ENCODE measurements at regions not wholly inside any gene's neighbourhood (a gene's known extent, or its start where the extent isn't known, plus 50 kb on each side); places are given as distances from the start of the nearest gene placed in this dataset.

DNA sequence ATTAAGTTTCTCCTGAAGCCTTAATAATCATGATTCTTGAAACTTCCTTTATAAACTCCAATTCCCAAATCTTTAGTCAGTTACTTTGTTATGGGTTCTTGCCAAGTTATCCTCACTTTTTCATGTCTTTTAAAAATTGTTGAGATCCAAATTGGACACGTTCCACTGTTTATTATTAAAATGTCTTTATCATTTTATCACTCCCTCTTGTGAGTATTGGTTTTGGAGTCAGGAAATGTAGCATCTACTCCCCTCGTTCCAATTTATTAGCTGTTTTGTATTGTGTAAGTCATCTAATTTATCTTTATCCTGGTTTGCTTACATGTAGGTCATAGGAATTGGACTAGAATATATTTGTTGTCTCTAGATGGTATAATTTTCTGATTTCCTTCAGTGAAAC, 213.1 kb upstream of the SLC39A10 start:
- DNase-seq (ENCODE audit: low spot score) (no peak), ATAC-seq (no peak)
- no peaks in the 10 kb centered on the region for H3K27me3 Mint-ChIP-seq (ENCODE audit: low read depth)
- no peak overlapping the region for H3K27ac Mint-ChIP-seq
- 0 out of 2 replicates have a peak, but pooled peaks cover 5% of the 10 kb centered on the region for H3K4me1 Mint-ChIP-seq
- ChIA-PET CTCF (no interaction called here), POLR2A (no interaction called here)
- H3K9me3 Mint-ChIP-seq = peaks cover 21% of the 10 kb centered on the region
- no peaks in the 10 kb centered on the region for H3K36me3 Mint-ChIP-seq
- no peak overlapping the region for H3K4me3 Mint-ChIP-seq
- TF ChIP-seq, protein P1, sequence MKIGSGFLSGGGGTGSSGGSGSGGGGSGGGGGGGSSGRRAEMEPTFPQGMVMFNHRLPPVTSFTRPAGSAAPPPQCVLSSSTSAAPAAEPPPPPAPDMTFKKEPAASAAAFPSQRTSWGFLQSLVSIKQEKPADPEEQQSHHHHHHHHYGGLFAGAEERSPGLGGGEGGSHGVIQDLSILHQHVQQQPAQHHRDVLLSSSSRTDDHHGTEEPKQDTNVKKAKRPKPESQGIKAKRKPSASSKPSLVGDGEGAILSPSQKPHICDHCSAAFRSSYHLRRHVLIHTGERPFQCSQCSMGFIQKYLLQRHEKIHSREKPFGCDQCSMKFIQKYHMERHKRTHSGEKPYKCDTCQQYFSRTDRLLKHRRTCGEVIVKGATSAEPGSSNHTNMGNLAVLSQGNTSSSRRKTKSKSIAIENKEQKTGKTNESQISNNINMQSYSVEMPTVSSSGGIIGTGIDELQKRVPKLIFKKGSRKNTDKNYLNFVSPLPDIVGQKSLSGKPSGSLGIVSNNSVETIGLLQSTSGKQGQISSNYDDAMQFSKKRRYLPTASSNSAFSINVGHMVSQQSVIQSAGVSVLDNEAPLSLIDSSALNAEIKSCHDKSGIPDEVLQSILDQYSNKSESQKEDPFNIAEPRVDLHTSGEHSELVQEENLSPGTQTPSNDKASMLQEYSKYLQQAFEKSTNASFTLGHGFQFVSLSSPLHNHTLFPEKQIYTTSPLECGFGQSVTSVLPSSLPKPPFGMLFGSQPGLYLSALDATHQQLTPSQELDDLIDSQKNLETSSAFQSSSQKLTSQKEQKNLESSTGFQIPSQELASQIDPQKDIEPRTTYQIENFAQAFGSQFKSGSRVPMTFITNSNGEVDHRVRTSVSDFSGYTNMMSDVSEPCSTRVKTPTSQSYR (CRISPR knock-in tag; IDR thresholded peaks at IDR 0.05) = no peak
- no peak for TF ChIP-seq TEAD1 (CRISPR knock-in tag; IDR thresholded peaks at IDR 0.05)
- TF ChIP-seq, protein P2, sequence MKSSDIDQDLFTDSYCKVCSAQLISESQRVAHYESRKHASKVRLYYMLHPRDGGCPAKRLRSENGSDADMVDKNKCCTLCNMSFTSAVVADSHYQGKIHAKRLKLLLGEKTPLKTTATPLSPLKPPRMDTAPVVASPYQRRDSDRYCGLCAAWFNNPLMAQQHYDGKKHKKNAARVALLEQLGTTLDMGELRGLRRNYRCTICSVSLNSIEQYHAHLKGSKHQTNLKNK (CRISPR knock-in tag; IDR thresholded peaks at IDR 0.05) = no peak
- no peak for TF ChIP-seq CREM (CRISPR knock-in tag; IDR thresholded peaks at IDR 0.05)
- TF ChIP-seq, protein P3, sequence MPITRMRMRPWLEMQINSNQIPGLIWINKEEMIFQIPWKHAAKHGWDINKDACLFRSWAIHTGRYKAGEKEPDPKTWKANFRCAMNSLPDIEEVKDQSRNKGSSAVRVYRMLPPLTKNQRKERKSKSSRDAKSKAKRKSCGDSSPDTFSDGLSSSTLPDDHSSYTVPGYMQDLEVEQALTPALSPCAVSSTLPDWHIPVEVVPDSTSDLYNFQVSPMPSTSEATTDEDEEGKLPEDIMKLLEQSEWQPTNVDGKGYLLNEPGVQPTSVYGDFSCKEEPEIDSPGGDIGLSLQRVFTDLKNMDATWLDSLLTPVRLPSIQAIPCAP (CRISPR knock-in tag; IDR thresholded peaks at IDR 0.05) = no peak
- TF ChIP-seq NR2C2 (CRISPR knock-in tag; IDR thresholded peaks at IDR 0.05) = no peak
- TF ChIP-seq, protein P4, sequence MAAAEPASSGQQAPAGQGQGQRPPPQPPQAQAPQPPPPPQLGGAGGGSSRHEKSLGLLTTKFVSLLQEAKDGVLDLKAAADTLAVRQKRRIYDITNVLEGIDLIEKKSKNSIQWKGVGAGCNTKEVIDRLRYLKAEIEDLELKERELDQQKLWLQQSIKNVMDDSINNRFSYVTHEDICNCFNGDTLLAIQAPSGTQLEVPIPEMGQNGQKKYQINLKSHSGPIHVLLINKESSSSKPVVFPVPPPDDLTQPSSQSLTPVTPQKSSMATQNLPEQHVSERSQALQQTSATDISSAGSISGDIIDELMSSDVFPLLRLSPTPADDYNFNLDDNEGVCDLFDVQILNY (CRISPR knock-in tag; IDR thresholded peaks at IDR 0.05) = no peak
- TF ChIP-seq MYBL2 (CRISPR knock-in tag; IDR thresholded peaks at IDR 0.05) = no peak
- TF ChIP-seq GTF2I (CRISPR knock-in tag; conservative IDR thresholded peaks at IDR 0.05) = no peak
- no peak for TF ChIP-seq ZNF232 (CRISPR knock-in tag; IDR thresholded peaks at IDR 0.05)
- TF ChIP-seq, protein P5, sequence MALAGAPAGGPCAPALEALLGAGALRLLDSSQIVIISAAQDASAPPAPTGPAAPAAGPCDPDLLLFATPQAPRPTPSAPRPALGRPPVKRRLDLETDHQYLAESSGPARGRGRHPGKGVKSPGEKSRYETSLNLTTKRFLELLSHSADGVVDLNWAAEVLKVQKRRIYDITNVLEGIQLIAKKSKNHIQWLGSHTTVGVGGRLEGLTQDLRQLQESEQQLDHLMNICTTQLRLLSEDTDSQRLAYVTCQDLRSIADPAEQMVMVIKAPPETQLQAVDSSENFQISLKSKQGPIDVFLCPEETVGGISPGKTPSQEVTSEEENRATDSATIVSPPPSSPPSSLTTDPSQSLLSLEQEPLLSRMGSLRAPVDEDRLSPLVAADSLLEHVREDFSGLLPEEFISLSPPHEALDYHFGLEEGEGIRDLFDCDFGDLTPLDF (CRISPR knock-in tag; IDR thresholded peaks at IDR 0.05) = no peak
- TF ChIP-seq, protein P6, sequence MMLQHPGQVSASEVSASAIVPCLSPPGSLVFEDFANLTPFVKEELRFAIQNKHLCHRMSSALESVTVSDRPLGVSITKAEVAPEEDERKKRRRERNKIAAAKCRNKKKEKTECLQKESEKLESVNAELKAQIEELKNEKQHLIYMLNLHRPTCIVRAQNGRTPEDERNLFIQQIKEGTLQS (CRISPR knock-in tag; conservative IDR thresholded peaks at IDR 0.05) = no peak
- no peak for TF ChIP-seq IRF2 (CRISPR knock-in tag; IDR thresholded peaks at IDR 0.05; ENCODE audit: borderline replicate concordance, low read depth)
- TF ChIP-seq KAT7 (CRISPR knock-in tag; IDR thresholded peaks at IDR 0.05; ENCODE audit: borderline replicate concordance) = no peak
- TF ChIP-seq, protein P7, sequence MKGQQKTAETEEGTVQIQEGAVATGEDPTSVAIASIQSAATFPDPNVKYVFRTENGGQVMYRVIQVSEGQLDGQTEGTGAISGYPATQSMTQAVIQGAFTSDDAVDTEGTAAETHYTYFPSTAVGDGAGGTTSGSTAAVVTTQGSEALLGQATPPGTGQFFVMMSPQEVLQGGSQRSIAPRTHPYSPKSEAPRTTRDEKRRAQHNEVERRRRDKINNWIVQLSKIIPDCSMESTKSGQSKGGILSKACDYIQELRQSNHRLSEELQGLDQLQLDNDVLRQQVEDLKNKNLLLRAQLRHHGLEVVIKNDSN (CRISPR knock-in tag; IDR thresholded peaks at IDR 0.05) = no peak

DNA sequence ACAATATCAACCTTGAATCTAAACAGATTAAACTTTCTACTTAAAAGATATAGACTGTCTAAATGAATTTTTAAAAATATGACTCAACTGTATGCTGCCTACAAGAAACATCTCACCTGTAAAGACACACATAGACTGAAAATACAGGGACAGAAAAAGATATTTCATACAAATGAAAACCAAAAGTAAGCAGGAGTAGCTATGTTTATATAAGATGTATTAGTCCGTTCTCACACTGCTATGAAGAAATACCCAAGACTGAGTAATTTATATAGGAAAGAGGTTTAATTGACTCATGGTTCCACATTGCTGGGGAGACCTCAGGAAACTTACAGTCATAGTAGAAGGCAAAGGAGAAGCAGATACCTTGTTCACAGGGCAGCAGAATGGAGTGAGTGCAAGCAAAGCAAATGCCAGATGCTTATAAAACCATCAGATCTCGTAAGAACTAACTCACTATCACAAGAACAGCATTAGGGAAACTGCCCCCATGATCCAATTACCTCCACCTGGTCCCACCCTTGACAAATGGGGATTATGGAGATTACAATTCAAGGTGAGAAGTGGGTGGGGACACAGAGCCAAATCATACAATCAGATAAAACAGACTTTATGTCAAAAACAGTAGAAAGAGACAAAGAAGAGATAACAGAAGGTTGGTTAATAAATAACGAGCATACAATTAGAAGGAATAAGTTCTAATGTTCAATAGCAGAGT, 214.4 kb upstream of the SLC39A10 start:
- Mint-ChIP-seq H3K27ac (no peak overlapping the region), H3K36me3 (no peaks in the 10 kb centered on the region), H3K4me3 (no peak overlapping the region), H3K27me3 (ENCODE audit: low read depth) (no peaks in the 10 kb centered on the region), H3K4me1 (0 out of 2 replicates have a peak, but pooled peaks cover 5% of the 10 kb centered on the region), H3K9me3 (peaks cover 29% of the 10 kb centered on the region)
- POLR2A ChIA-PET = no interaction called here
- no peak for ATAC-seq
- CTCF ChIA-PET = no interaction called here
- DNase-seq (ENCODE audit: low spot score) = no peak
- TF ChIP-seq, protein P8, sequence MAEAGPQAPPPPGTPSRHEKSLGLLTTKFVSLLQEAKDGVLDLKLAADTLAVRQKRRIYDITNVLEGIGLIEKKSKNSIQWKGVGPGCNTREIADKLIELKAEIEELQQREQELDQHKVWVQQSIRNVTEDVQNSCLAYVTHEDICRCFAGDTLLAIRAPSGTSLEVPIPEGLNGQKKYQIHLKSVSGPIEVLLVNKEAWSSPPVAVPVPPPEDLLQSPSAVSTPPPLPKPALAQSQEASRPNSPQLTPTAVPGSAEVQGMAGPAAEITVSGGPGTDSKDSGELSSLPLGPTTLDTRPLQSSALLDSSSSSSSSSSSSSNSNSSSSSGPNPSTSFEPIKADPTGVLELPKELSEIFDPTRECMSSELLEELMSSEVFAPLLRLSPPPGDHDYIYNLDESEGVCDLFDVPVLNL (CRISPR knock-in tag; IDR thresholded peaks at IDR 0.05; ENCODE audit: borderline replicate concordance, low read depth) = no peak
- TF ChIP-seq KAT7 (CRISPR knock-in tag; IDR thresholded peaks at IDR 0.05; ENCODE audit: borderline replicate concordance) = no peak
- no peak for TF ChIP-seq ZNF423 (CRISPR knock-in tag; IDR thresholded peaks at IDR 0.05)
- TF ChIP-seq FOXJ3 (CRISPR knock-in tag; IDR thresholded peaks at IDR 0.05; ENCODE audit: borderline replicate concordance) = no peak
- TF ChIP-seq, protein P9, sequence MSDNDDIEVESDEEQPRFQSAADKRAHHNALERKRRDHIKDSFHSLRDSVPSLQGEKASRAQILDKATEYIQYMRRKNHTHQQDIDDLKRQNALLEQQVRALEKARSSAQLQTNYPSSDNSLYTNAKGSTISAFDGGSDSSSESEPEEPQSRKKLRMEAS (CRISPR knock-in tag; IDR thresholded peaks at IDR 0.05) = no peak
- no peak for TF ChIP-seq ZNF232 (CRISPR knock-in tag; IDR thresholded peaks at IDR 0.05)

All from WTC11 (cell line).